Daoy (cell line): ENCODE measurements at regions not wholly inside any gene's neighbourhood (a gene's known extent, or its start where the extent isn't known, plus 50 kb on each side); places are given as distances from the start of the nearest gene placed in this dataset.

ENCODE experiments used
- DNase-seq: peaks from one replicate; pipeline ENCODE4 v3.0.0-alpha.2; 2015; ENCODE audit warnings: low read depth

GRCh38 chr20:21653628-21654027, 51.8 kb upstream of the PAX1 start:
- peak; percentile 50 for DNase-seq

- no peak for DNase-seq
Measured at GRCh38 chr20:21643417-21643816, 62.0 kb upstream of the PAX1 start.

GRCh38 chr20:21640556-21640955, 64.9 kb upstream of the PAX1 start:
- peak; percentile 55 for DNase-seq

- no peak for DNase-seq
Measured at GRCh38 chr20:21633829-21634228, 71.6 kb upstream of the PAX1 start.

- DNase-seq, result no peak
Measured at GRCh38 chr20:21632735-21633053, 72.8 kb upstream of the PAX1 start.

GRCh38 chr20:21632031-21632734, 73.3 kb upstream of the PAX1 start:
- no peak for DNase-seq

GRCh38 chr20:21628800-21629199, 76.7 kb upstream of the PAX1 start:
- DNase-seq, result no peak

GRCh38 chr20:21623781-21624094, 81.7 kb upstream of the PAX1 start:
- no peak for DNase-seq

- DNase-seq, result no peak
Measured at GRCh38 chr20:21623074-21623780, 82.2 kb upstream of the PAX1 start.

- DNase-seq, result no peak
Measured at GRCh38 chr20:21622097-21622857, 83.2 kb upstream of the PAX1 start.

GRCh38 chr20:21618759-21619416, 86.6 kb upstream of the PAX1 start:
- peak; percentile 28 for DNase-seq

- peak; percentile 76 for DNase-seq
Measured at GRCh38 chr20:21615617-21616080, 89.8 kb upstream of the PAX1 start.

GRCh38 chr20:21614980-21615379, 90.5 kb upstream of the PAX1 start:
- no peak for DNase-seq

- DNase-seq, result peak; percentile 64
Measured at GRCh38 chr20:21613512-21613911, 92.0 kb upstream of the PAX1 start.

- DNase-seq, result no peak
Measured at GRCh38 chr20:21609981-21610380, 95.5 kb upstream of the PAX1 start.

- peak; percentile 82 for DNase-seq
Measured at GRCh38 chr20:21609221-21609620, 95.4 kb upstream of the NKX2-2 start.

GRCh38 chr20:21608777-21609176, 94.9 kb upstream of the NKX2-2 start:
- no peak for DNase-seq

GRCh38 chr20:21607971-21608725, 94.3 kb upstream of the NKX2-2 start:
- DNase-seq, result peak; percentile 53

- DNase-seq, result no peak
Measured at GRCh38 chr20:21601799-21602198, 87.9 kb upstream of the NKX2-2 start.

GRCh38 chr20:21586682-21587081, 72.8 kb upstream of the NKX2-2 start:
- no peak for DNase-seq

GRCh38 chr20:21583486-21584168, 69.8 kb upstream of the NKX2-2 start:
- DNase-seq, result no peak
